ENCODE measurements at regions not wholly inside any gene's neighbourhood (a gene's known extent, or its start where the extent isn't known, plus 50 kb on each side); places are given as distances from the start of the nearest gene placed in this dataset.

DNA sequence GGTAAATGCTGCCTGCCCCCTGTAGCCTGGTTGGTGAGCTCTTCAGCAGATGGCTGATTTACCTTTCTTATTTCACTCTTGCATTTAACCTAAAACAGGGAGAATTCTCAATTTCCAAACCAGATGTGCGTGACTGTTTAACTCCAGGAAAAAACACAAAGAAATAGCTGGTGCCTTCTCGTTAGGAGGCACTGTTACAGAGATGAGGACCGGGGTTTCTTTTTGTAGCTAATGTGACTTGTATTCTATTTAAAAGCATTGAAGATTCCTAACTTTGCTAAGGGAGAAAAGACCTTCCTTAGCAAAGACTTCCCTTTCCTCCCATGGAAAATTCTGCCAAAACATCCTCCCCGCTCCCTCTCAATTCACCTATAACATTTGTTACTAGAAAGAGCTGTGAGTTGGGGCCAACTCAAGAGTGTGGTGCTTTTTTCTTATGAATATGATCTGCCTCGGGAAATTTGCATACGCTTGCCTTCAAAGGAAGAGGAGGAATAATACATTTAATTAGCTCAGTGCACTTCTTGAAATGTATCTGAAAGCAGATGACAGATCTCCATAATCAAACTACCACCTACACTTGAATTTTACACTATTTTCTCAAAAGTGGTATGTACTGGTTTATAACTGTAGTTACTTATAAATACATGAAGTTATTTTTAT is 102.0 kb upstream of the ARID2 start:
- Mint-ChIP-seq H3K4me3 (no peak overlapping the region), H3K27me3 (ENCODE audit: low read depth) (peaks cover 20% of the 10 kb centered on the region), H3K27ac (no peak overlapping the region), H3K9me3 (no peaks in the 10 kb centered on the region), H3K4me1 (ENCODE audit: low read depth) (no peaks in the 10 kb centered on the region), H3K36me3 (ENCODE audit: insufficient read depth in 2 of 2) (no peaks in the 10 kb centered on the region)
- ATAC-seq (replicated peaks in 1 of 2) = no peak
- no peak for DNase-seq

DNA sequence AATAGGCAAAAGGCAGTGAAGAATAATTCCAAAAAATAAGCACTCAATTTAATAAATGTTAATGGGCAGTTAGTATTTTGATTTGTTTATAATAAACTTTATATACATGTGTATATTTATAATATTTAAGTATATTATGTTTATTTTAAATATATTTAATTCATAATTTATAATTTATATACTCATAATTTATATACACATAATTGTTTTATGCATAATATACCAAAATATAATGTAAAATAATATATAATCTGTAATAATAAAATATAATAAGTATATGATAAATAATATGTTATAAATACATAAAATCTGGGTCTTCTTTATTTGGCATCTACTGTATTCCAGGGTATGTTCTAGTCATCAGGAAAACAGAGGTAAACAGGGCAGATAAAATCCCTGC is 100.2 kb upstream of the ARID2 start:
- Mint-ChIP-seq H3K36me3 (ENCODE audit: insufficient read depth in 2 of 2) (no peaks in the 10 kb centered on the region), H3K27me3 (ENCODE audit: low read depth) (peaks cover 22% of the 10 kb centered on the region), H3K4me3 (no peak overlapping the region), H3K27ac (no peak overlapping the region), H3K4me1 (ENCODE audit: low read depth) (peaks cover 3% of the 10 kb centered on the region), H3K9me3 (no peaks in the 10 kb centered on the region)
- DNase-seq (no peak), ATAC-seq (replicated peaks in 1 of 2) (no peak)

GRCh38 chr12:45633733-45634132 is 95.8 kb upstream of the ARID2 start:
- Mint-ChIP-seq H3K36me3 (ENCODE audit: insufficient read depth in 2 of 2) (no peaks in the 10 kb centered on the region), H3K9me3 (no peaks in the 10 kb centered on the region), H3K27me3 (ENCODE audit: low read depth) (peaks cover 12% of the 10 kb centered on the region), H3K4me3 (no peak overlapping the region), H3K27ac (no peak overlapping the region), H3K4me1 (ENCODE audit: low read depth) (peaks cover 12% of the 10 kb centered on the region)
- DNase-seq = no peak
- no peak for ATAC-seq (replicated peaks in 1 of 2)

- Mint-ChIP-seq H3K4me1 (ENCODE audit: low read depth) (peaks cover 12% of the 10 kb centered on the region), H3K36me3 (ENCODE audit: insufficient read depth in 2 of 2) (no peaks in the 10 kb centered on the region), H3K4me3 (no peak overlapping the region), H3K27ac (no peak overlapping the region), H3K27me3 (ENCODE audit: low read depth) (peaks cover 12% of the 10 kb centered on the region), H3K9me3 (no peaks in the 10 kb centered on the region)
- ATAC-seq (replicated peaks in 1 of 2) (no peak), DNase-seq (no peak)
Observed at GRCh38 chr12:45634273-45634917, 95.1 kb upstream of the ARID2 start.

- Mint-ChIP-seq H3K4me1 (ENCODE audit: low read depth) (peaks cover 12% of the 10 kb centered on the region), H3K4me3 (no peak overlapping the region), H3K27ac (no peak overlapping the region), H3K27me3 (ENCODE audit: low read depth) (peaks cover 6% of the 10 kb centered on the region), H3K36me3 (ENCODE audit: insufficient read depth in 2 of 2) (no peaks in the 10 kb centered on the region), H3K9me3 (no peaks in the 10 kb centered on the region)
- ATAC-seq (replicated peaks in 1 of 2) = no peak
- no peak for DNase-seq
Observed at GRCh38 chr12:45637242-45637641, 92.3 kb upstream of the ARID2 start.

- no peak overlapping the region for H3K4me3 Mint-ChIP-seq
Observed at GRCh38 chr12:45637706-45638105, 91.8 kb upstream of the ARID2 start.

DNA sequence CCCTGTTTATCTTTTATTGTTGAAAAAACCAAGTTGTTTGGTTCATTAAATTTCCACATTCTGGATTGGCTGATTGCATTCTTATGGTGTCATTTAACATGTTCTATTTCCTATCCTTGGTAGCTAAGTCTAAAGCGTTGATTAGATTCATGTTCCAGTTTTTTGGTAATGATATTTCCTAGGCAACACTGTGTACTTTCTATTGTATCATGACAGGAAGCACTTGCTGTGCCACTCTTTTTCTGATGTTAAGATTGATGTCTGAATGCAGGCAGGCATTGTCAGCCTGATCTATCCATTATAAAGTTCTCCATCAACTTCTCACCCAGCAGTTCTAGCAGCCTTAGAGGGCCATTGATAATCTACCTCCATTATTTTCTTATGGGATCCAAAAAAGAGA is 91.1 kb upstream of the ARID2 start:
- Mint-ChIP-seq H3K9me3 (no peaks in the 10 kb centered on the region), H3K4me3 (no peak overlapping the region), H3K27ac (no peak overlapping the region), H3K36me3 (ENCODE audit: insufficient read depth in 2 of 2) (no peaks in the 10 kb centered on the region), H3K27me3 (ENCODE audit: low read depth) (no peaks in the 10 kb centered on the region), H3K4me1 (ENCODE audit: low read depth) (peaks cover 12% of the 10 kb centered on the region)
- DNase-seq = no peak
- ATAC-seq (replicated peaks in 1 of 2) = no peak

More at GRCh38 chr12:45637706-45638105, 91.8 kb upstream of the ARID2 start:
- no peaks in the 10 kb centered on the region for H3K9me3 Mint-ChIP-seq
- peaks cover 12% of the 10 kb centered on the region for H3K4me1 Mint-ChIP-seq (ENCODE audit: low read depth)
- no peaks in the 10 kb centered on the region for H3K36me3 Mint-ChIP-seq (ENCODE audit: insufficient read depth in 2 of 2)
- DNase-seq (no peak), ATAC-seq (replicated peaks in 1 of 2) (no peak)
- no peak overlapping the region for H3K27ac Mint-ChIP-seq
- H3K27me3 Mint-ChIP-seq (ENCODE audit: low read depth) = peaks cover 1% of the 10 kb centered on the region

DNA sequence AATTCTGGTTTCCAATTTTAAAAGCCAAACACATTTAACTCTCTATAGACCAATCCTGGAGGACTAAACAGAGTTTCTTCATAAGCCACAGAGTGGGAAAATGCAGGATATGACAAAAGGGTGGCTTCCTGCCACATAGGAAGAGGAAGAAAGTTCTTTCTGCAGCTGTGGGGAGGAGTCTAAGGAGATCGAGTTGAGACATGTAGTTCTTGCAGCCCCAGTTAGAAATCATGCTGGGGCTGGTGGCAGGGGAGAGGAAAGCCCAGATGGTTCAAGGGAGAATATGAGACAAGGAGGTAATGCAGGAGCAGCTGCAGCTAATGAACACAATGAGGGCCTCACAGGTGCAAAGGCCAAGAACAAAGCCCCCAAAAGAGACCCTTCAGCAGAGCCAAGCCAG is 85.0 kb upstream of the ARID2 start:
- Mint-ChIP-seq H3K36me3 (ENCODE audit: insufficient read depth in 2 of 2) (no peaks in the 10 kb centered on the region), H3K4me3 (peak overlapping the region; percentile 3 to 27), H3K27me3 (ENCODE audit: low read depth) (peaks cover 12% of the 10 kb centered on the region), H3K4me1 (ENCODE audit: low read depth) (peaks cover 9% of the 10 kb centered on the region), H3K27ac (no peak overlapping the region), H3K9me3 (no peaks in the 10 kb centered on the region)
- DNase-seq (no peak), ATAC-seq (replicated peaks in 1 of 2) (no peak)

DNA sequence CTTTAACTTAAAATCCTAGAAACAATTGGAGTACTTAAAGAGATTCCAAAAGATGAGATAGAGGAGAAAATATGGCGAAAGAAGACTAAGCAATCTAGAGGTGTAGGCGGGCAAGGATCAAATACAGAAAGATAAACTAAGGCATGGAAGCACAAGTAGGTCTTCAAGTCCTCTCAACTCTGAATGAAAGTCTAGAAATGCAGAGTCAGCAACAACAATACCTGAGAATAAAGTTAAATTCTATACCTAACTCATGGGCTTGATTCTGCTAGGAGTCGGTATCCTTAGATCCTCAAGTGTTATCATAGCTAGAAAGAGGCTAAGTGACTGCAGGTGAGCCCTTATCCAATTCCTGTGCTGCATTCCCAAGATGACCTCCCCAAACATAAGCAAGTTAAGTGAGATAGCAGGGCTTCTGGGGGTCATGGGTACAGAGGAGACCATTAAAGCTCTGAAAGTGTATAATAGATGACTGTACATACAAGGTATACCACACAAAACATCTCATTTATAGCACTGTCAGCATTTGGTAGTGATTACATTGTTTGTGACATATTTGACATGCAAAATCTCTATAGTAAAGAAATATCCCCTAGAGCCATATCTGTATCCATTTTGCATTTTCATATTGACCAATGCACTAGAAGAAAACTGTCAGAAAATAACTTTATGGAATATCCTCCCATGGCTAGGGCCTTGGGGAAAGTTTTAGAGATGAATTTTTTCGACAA is 82.5 kb upstream of the ARID2 start:
- Mint-ChIP-seq H3K27ac (no peak overlapping the region), H3K4me3 (no peak overlapping the region), H3K9me3 (no peaks in the 10 kb centered on the region), H3K36me3 (ENCODE audit: insufficient read depth in 2 of 2) (peaks cover 0 to 2% of the 10 kb centered on the region in 2 donors), H3K4me1 (ENCODE audit: low read depth) (peaks cover 9% of the 10 kb centered on the region), H3K27me3 (ENCODE audit: low read depth) (peaks cover 16% of the 10 kb centered on the region)
- ATAC-seq (replicated peaks in 1 of 2) (no peak), DNase-seq (no peak)

DNA sequence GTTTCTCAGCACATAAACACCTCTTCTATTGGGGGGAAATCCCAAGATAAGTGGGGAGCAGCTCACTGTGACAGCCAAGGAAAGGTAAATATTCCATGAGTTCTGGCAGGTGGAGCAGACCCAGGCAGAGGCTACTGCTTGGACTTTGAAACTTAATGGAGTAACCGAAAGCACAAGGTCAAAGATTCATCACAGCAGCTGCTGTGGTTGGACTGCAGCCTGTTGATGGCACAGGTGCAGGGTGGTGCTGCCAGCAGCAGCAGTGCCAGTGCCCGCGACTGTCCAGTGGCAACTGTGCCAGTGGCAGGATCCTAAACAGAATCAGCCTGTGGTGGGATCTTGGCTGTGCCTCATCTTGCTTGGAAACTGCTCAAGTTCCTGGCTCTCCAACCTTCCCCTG is 81.4 kb upstream of the ARID2 start:
- Mint-ChIP-seq H3K27ac (no peak overlapping the region), H3K36me3 (ENCODE audit: insufficient read depth in 2 of 2) (peaks cover 0 to 2% of the 10 kb centered on the region in 2 donors), H3K27me3 (ENCODE audit: low read depth) (peaks cover 16% of the 10 kb centered on the region), H3K9me3 (no peaks in the 10 kb centered on the region), H3K4me3 (no peak overlapping the region), H3K4me1 (ENCODE audit: low read depth) (peaks cover 9% of the 10 kb centered on the region)
- no peak for ATAC-seq (replicated peaks in 1 of 2)
- DNase-seq = no peak

DNA sequence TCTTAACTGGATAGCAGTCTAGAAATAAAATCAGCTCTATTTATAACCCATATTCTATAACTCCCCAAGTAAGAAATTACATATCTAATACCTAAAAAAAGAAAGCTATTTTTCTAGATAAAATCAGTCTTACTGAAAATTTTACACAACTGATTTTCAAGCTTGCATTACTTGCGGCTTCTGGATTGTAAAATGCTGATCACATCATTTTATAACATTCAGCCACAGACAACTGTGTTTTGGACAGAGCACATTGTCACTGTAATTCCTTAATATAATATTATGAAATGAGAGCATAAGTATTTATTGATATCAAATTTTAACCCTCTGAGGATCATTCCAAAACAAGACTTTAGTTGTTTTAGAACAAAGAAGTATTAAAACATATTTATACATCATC is 78.5 kb upstream of the ARID2 start:
- Mint-ChIP-seq H3K9me3 (no peaks in the 10 kb centered on the region), H3K4me1 (ENCODE audit: low read depth) (no peaks in the 10 kb centered on the region), H3K27ac (no peak overlapping the region), H3K4me3 (no peak overlapping the region), H3K36me3 (ENCODE audit: insufficient read depth in 2 of 2) (peaks cover 0 to 2% of the 10 kb centered on the region in 2 donors), H3K27me3 (ENCODE audit: low read depth) (peaks cover 16% of the 10 kb centered on the region)
- ATAC-seq (replicated peaks in 1 of 2) (no peak), DNase-seq (no peak)

DNA sequence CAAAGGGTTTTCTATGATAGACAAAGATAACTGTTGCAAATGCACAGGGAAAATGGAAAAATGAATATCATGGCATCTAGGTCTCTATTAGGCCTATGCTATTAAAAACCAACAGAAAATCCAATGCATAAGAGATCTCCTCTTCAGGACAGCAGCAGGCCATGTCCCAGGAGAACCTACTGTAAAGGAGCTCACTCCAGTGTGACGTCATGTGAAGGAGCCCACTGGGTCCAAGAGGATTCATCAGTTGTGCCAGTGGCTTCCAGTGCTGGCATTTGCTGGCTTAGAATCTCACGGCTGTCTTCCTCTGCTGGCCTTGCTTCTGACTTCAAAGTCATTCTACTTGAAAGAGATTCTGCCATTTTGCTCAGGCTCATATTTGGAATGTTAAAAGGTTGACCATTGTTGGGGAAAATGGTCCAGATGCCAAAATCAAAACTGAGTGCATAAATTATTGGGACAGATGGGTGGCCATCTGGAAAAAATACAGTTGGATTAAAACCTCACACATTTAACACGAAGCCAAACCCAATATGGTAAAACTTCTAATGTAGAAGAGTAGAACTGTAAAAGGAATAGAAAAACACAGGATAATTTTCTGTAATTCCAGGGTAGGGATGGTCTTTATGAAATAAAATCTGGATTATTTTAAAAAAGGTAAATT is 75.4 kb upstream of the ARID2 start:
- peaks cover 0 to 2% of the 10 kb centered on the region in 2 donors for H3K36me3 Mint-ChIP-seq (ENCODE audit: insufficient read depth in 2 of 2)
- ATAC-seq (replicated peaks in 1 of 2) (no peak), DNase-seq (no peak)
- H3K27me3 Mint-ChIP-seq (ENCODE audit: low read depth) = peaks cover 8% of the 10 kb centered on the region
- H3K27ac Mint-ChIP-seq = no peak overlapping the region
- H3K9me3 Mint-ChIP-seq = no peaks in the 10 kb centered on the region
- no peak overlapping the region for H3K4me3 Mint-ChIP-seq
- H3K4me1 Mint-ChIP-seq (ENCODE audit: low read depth) = no peaks in the 10 kb centered on the region

DNA sequence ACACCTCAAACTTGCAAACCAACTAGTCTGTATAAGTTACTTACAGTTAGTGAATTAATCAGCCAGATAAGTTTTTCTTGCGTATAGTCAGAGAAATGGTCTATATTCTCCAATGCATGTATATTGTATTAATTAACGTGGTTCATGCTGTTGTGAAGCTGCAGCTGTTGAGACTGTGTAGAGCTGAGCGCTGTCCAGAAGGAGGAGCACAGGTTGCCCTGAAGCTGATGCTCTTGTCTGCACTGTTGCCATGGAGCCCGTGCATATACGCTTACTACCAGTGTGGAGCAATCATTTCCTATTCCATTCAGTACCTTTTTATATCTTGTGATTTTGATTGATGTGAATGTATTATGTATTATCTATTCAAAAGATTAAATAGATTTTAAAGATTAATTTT is 74.3 kb upstream of the ARID2 start:
- Mint-ChIP-seq H3K27ac (no peak overlapping the region), H3K9me3 (peaks cover 0 to 3% of the 10 kb centered on the region in 2 donors), H3K27me3 (ENCODE audit: low read depth) (no peaks in the 10 kb centered on the region), H3K4me1 (ENCODE audit: low read depth) (no peaks in the 10 kb centered on the region), H3K4me3 (no peak overlapping the region), H3K36me3 (ENCODE audit: insufficient read depth in 2 of 2) (peaks cover 0 to 2% of the 10 kb centered on the region in 2 donors)
- DNase-seq (peak in 1 of 2 donors; percentile 32), ATAC-seq (replicated peaks in 1 of 2) (peak; percentile 86 to 89)

All from activated T-cell treated with anti-CD3 and anti-CD28 coated beads, Interleukin-2, amount 50 U/mL, for 72 hours (primary cell).